GM19023 (cell line): ENCODE measurements at regions not wholly inside any gene's neighbourhood (a gene's known extent, or its start where the extent isn't known, plus 50 kb on each side); places are given as distances from the start of the nearest gene placed in this dataset.
"Not testable (repeated sequence)": the region's sequence is repeated elsewhere in the genome, so short reads cannot be mapped to it uniquely, and the experiment has no call there.

ENCODE experiments used
- ATAC-seq: cut with Tn5 transposase; IDR thresholded peaks from one replicate; pipeline ENCODE4 v1.9.1; 2021; ENCODE audit warnings: mild to moderate bottlenecking, moderate library complexity; ENCODE audit not compliant: unreplicated experiment

- ATAC-seq: no peak
These were observed 106.9 kb upstream of the ATL2 start for GRCh38 chr2:38483776-38484501.

- ATAC-seq: not testable (repeated sequence)
These were observed 105.6 kb upstream of the ATL2 start for GRCh38 chr2:38482710-38483109.

GRCh38 chr2:38480617-38481016 lies 103.5 kb upstream of the ATL2 start:
- no peak for ATAC-seq

- ATAC-seq: no peak
These were observed 99.9 kb upstream of the ATL2 start for GRCh38 chr2:38477006-38477405.

GRCh38 chr2:38475567-38475881 lies 98.5 kb upstream of the ATL2 start:
- ATAC-seq: no peak

- no peak for ATAC-seq
These were observed 97.9 kb upstream of the ATL2 start for GRCh38 chr2:38474715-38475566.

- no peak for ATAC-seq
These were observed 97.0 kb upstream of the ATL2 start for GRCh38 chr2:38474021-38474456.

- no peak for ATAC-seq
These were observed 96.4 kb upstream of the ATL2 start for GRCh38 chr2:38473333-38474005.

GRCh38 chr2:38470115-38470514 lies 93.0 kb upstream of the ATL2 start:
- ATAC-seq: no peak

- ATAC-seq: no peak
These were observed 90.8 kb upstream of the ATL2 start for GRCh38 chr2:38467768-38468455.

- no peak for ATAC-seq
These were observed 90.0 kb upstream of the ATL2 start for GRCh38 chr2:38466876-38467767.

GRCh38 chr2:38466409-38466808 lies 89.3 kb upstream of the ATL2 start:
- no peak for ATAC-seq

GRCh38 chr2:38465789-38466127 lies 88.7 kb upstream of the ATL2 start:
- no peak for ATAC-seq

- no peak for ATAC-seq
These were observed 88.1 kb upstream of the ATL2 start for GRCh38 chr2:38464971-38465788.

- ATAC-seq: no peak
These were observed 86.7 kb upstream of the ATL2 start for GRCh38 chr2:38463752-38464151.

- no peak for ATAC-seq
These were observed 85.1 kb upstream of the ATL2 start for GRCh38 chr2:38462121-38462661.

GRCh38 chr2:38461470-38461869 lies 84.4 kb upstream of the ATL2 start:
- no peak for ATAC-seq

- no peak for ATAC-seq
These were observed 83.2 kb upstream of the ATL2 start for GRCh38 chr2:38460313-38460712.

- ATAC-seq: no peak
These were observed 77.0 kb upstream of the ATL2 start for GRCh38 chr2:38454081-38454480.
